SW 1271 (cell line): ENCODE measurements at regions not wholly inside any gene's neighbourhood (a gene's known extent, or its start where the extent isn't known, plus 50 kb on each side); places are given as distances from the start of the nearest gene placed in this dataset.
"Not testable (repeated sequence)": the region's sequence is repeated elsewhere in the genome, so short reads cannot be mapped to it uniquely, and the experiment has no call there.

ENCODE experiments used
- DNase-seq, 2 experiments: peaks; one replicate each; lab custom pipeline; 2025; lab: John Stamatoyannopoulos, UW

DNA sequence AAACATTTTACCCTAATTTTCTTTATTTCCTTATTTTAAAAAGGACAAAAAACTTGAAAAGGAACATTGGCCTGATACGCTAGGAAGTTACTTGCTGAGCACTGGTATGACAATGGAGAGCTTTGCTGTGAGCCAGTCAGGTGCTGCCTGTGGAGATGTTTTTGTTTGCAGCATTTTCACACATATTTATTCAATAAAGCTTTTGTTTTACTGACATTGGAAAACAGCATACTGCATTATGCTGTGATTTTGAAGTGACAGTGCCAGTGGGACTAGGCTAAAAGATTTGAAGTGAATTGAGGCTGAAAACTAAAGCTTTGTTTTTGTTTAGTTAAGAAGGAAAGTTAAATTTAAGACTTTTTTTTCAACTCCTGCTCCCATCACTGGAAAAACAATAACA, 470.7 kb upstream of the ZEB2 start:
- no peak for DNase-seq

DNA sequence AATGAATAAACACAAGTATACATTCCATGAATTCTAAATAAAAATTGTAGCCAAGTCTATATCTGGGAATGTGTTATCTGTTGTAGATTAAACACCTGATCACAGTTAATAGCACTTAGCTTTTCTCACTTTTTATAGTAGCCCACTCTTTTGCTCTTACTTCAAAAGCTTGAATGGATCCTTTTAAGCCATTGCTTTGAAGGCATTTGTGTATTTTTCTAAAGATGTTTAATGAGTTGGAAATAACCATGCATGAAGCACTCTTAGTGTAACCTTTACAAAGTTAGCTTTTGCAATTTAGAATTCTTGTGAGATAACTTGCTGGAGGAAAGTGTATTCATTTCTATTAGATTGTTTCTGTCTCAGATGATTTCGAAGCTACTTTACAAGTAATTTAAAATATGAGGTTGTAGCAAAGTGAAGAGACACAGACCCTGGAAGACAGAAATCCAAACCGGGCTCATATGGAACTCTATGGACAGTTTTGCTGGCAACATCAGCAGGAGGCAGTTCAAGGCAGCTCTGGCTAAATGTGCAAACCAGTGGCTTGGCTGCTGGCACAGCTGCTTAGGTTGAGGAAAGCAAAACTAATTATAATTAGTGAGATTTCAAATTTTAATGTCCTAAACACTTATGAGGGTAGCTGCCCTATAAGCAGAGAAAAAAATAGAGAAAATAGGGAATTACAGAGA, 469.8 kb upstream of the ZEB2 start:
- DNase-seq, result no peak

DNA sequence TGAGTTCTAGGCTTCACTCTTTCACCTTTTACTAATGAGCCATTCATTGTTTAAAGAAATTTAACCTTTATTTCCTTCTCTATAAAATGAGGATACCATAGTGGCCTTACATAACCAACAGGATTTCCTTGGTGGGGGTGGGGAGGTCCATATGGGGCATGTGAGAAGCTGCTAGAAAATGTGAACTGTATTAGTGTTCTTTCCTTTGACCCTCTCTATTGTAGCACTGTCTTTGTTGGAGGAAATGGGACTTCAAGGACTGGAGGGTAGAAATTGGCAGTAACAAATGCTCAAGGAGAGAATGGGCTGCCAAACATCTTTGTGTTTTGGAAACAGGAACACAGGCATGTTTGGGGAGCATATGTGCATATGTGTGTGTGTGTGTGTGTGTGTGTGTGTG, 468.7 kb upstream of the ZEB2 start:
- DNase-seq, result no peak

DNA sequence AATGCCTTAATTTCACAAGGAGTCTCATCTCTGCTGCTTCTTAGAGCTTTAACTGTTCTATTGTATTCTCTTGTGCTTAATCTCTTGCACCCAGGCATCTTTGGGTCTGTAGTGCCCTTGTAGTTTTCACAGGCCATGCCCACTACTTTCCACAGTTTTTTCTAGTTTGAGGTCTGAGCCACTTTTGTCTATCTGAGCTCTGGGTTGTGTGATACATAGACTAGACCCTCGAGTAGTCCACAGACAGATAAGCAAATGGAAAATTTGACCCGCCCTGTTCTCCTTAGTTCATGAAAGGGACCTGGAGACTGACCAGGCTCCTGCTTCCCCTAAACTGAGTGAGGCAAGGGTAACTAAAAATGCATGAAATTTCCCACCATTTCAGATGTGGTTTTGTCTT, 466.8 kb upstream of the ZEB2 start:
- no peak for DNase-seq

DNA sequence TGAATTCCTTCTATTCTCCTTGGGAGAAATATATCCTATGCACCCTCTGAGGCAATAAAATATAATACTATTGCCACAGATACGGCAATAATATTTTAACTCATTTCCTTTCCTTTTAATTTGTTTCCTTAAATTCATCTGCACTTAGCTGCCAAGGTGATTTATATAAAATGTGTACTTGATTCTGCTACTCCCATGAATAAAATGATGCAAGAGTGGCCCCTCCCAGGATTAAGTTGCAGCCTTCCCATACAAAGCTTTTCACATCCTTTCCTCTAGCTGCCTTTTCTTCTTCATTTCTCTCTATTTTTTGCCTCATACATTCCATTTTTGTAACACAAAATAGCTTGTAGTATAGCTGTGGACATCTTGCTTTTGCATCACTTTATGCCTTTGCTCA, 464.1 kb upstream of the ZEB2 start:
- DNase-seq, result no peak

DNA sequence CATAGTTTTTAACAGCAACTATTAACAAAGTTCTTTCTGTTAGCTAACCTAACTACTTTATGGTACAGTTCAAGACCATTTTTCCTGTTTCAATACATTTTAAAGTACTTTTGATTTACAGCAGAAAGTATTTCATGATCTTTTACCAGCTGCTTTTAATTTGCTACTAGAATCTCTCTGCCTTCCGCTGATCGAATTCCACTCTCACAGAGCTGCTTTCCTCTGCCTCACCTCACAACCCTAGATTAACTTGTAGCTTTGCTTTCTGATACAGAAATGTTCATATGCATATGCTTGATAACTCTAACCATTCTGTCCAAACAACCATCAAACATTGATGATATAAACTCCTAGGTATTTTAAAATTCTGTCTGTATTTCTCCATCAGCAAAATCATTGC, 463.2 kb upstream of the ZEB2 start:
- DNase-seq, result no peak

DNA sequence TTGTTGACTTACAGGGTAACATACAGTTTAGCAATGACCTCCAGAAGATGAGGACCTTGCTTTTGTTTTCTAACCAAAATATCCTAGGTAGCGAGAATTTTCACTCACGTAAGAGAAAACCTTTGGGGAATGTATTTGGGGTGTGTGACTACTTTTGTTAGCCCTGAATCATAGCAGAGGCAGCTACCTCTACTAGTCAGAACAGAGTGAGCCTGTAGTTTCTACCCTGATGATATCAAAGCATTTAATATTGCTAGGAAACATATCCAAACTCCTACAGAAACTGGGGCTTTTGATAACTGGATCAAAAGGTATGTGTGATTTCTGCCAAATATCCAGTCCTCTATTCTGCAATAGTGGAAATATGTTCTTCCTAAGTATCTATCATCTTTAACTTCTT, 462.6 kb upstream of the ZEB2 start:
- no peak for DNase-seq

DNA sequence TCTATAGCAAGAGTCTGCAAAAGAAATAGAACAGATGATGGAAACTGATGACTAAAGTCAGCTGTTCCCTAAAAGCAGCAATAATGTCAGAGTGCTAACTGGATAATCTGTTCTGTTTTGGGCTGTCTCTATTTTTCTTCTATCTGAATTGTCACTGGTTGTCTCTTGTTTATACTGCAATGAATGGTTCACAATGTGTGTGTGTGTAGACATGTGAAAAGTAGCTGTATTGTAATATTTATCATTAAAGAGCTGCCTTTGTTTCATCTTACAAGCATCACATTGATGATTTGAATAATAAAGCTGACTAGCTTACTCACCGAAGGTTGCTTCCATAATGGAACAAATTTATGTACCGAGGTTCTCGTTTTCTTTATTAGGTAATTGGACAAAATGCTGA, 456.0 kb upstream of the ZEB2 start:
- DNase-seq, result no peak

DNA sequence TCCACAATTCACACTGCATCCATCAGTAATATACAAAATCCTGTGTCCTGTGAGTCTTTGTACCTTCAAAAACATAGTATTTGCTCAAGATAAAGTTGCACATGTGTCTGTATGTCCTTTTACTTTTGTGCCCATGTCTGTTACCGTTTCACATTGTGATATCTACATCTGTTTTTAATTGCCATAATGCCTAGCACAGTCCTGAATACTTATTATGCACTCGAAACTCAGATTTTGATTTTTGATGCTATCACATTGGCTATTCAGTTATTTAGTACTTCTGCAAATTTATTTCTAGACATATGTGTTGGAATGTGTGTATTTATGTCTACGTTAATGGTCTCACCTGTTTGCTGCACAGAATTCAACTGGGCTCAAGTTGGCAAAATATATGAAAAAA, 452.8 kb upstream of the ZEB2 start:
- no peak for DNase-seq

DNA sequence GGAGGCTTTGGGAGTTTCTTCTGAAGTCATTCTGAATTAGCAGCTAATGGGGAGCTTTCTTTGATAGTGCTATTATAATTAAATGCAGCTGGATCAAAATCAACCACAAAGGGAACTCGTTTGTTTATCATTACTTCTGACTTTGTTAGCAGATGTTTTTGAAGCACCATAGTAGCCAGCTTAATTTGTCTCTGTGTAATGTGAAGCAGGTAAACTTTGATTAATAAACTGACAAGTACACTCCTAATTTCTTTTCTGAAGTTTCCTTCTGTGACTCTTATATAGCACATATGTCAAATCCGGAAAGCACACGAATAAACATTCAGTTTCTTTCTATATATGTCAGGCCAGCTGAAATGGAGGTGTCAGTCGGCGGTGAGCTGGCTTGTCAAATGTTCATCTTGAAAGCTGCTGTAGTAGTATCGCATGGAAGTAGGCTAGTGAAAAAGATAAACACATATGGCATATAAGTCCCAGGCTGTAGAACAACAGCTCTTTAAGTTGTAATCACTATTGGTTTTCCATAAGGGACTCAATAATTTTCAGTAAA, 451.9 kb upstream of the ZEB2 start:
- DNase-seq, result no peak

DNA sequence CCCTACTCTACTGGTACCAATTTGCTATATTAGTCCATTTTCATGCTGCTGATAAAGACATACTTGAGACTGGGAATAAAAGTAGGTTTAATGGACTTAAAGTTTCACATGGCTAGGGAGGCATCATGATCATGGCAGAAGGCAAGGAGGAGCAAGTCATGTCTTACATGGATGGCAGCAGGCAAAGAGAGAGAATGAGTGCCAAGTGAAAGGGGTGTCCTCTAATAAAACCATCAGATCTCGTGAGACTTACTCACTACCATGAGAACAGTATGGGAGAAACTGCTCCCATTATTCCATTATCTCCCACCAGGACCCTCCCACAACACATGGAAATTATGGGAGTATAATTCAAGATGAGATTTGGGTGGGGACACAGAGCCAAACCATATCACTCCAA, 450.5 kb upstream of the ZEB2 start:
- not testable (repeated sequence) for DNase-seq

DNA sequence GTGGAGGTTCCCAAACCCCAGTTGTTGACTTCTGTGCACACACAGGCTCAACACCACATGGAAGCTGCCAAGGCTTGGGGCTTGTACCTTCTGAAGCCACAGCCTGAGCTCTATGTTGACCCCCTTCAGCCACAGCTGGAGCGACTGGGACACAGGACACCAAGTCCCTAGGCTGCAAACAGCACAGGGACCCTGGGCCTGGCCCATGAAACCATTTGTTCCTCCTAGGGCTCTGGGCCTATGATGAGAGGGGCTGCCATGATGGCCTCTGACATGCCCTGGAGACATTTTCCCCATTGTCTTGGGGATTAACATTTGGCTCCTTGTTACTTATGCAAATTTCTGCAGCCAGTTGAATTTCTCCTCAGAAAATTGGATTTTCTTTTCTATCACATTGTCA, 449.6 kb upstream of the ZEB2 start:
- DNase-seq, result not testable (repeated sequence)

DNA sequence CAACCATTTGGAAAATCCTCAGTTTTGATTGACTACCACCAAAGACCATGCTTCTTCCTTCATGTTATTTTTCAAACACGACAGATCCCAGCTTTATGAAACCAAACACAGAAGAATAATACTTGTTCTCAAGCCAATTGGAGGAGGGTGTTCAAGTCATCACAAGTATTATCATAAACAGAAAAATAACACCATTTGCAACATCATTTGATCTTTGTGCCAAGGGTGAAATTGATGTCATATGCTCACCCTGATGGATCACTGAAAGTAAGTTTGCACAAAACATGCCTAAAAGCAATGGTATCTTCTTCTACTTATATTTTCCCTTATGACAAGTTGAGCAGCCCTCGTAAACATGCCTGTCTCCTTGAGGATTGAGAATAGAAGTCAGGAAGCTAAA, 448.0 kb upstream of the ZEB2 start:
- DNase-seq, result no peak

DNA sequence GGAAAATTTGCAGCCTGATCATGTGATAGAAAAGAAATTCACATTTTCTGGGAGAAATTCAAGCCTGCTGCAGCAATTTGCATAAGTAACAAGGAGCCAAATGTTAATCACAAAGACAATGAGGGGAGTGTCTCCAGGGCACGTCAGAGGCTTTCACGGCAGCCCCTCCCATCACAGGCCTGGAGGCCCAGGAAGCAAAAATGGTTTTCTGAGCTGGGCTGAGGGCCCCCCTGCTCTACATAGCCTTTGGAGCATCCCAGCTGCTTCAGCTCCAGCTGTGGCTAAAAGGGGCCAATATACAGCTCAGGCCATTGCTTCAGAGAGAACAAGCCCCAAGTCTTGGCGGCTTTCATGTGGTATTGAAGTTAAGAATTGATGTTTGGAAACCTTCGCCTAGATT, 445.3 kb upstream of the ZEB2 start:
- DNase-seq, result no peak

DNA sequence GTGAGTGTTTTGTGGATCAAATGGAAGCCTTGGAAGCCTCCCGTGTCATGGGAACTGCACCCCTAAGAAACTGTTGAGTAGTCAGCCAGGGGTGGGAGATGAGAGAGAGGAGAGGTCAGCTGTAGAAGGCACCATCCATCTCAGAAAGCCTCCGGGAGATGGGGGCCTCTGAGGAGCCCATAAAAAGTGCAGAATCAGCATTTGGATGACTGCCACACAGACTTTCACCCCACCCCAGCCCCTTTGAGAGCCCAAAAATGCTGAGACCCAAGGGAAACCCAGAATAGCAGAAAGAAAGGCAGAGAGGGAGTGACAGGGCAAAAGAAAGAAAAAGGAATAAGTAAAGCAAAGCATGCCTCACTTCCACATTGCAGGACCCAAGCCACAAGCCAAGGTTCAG, 443.1 kb upstream of the ZEB2 start:
- DNase-seq, result no peak

DNA sequence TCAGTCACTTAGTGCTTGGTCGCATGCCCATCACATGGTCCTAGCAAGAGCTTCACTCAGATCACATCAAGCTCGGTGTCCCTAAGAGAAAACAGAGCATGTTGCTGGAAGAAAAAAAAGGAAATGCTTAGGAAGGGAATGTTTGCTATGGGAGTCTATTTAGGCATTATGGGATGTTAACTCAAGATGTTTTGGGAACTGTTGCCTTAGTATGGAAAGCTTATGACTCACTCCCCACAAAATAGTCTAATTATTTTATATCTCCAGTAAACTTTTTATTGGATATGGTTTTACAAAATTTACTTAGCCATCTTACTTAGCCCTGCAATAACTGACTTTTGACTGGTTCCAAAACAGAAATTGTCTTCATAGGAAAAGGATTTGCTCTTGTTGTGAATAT, 439.5 kb upstream of the ZEB2 start:
- DNase-seq, result no peak

DNA sequence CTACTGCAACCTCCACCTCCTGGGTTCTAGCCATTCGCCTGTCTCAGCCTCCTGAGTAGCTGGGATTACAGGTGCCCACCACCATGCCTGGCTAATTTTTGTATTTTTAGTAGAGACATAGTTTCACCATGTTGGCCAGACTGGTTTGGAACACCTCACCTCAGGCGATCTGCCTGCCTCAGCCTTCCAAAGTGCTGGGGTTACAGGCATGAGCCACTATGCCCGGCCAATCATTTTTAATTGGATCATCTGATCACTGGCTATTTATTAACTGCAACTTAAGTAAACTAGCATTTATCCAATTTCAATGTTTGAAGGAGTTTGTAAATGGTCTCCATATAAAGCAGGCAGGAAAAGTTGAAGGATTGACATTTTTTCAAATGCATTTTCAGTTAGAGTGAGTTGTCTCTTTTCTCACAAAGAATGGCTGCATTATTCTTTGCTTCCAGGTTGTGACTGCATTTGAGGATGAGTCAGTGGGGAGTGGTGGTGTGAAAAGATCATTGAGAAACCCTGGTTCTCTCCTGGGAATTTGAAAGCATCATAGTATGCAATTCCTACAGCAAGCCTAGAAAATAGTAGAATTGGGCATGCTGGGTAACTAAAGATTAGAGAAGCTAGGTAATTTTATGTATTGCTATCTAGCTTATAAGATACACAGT, 431.1 kb upstream of the ZEB2 start:
- peak; percentile 10 to 27 for DNase-seq

DNA sequence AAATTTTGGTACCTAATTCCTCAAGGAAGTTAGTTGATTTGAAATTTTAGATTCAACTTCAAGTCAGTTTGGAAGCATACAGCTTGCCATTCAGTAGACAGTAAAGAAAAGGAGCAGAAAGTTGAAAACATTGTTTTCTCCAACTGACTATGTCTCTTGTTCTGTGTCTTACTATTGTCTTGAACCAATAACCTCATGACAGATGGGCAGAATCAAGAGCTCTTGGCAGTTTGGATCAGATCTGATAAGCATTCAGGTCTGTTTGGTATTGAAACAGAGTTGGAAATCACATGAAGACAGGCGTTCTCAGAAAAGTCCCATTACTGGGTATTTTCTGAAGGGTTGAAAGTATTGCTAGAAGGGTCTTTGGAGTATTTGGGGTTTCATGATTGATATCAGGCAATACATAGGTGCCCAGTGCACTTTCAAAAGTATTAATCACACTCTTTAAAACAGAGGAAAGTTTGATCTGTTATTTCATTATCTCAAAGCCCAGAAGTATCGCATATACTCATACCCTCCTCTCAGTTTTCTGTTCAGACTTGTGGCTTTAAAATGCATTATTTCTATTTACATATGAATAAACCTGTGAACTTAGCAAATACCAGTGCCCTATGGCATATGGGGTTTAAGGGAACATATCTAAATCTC, 428.4 kb upstream of the ZEB2 start:
- DNase-seq, result no peak

DNA sequence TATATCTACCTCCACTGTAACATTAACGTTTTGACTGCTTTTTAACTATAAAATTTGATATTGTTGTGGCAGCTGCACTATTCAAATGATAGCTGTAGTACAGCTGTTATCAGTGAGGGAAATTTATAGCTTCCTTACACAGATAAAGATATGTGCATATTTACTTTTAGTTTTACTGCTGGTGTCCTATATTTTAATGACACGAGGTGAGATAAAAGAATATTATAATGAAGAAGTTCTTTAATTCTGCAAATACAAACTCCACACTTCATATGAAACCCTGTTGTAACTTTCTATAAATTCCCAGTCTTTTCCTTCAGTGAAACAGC, 427.8 kb upstream of the ZEB2 start:
- no peak for DNase-seq

DNA sequence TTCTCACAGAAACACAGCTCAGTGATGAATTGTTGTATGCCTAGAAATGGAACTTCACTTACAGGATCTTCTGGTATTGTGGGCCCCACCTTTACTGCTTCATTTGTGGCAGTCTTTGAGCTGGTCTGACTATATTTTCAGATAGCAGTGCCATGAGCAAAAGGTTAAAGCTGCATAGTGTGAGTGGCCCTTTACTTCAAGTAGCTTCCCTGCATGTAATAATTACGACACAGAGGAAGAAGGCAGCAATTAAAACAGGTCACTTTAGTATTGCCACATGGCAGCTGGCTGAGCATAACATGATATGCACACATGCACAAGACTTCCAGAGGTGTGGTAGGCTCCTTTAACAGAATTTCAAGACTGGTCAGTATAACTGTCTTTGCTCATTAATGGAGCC, 426.3 kb upstream of the ZEB2 start:
- no peak for DNase-seq

DNA sequence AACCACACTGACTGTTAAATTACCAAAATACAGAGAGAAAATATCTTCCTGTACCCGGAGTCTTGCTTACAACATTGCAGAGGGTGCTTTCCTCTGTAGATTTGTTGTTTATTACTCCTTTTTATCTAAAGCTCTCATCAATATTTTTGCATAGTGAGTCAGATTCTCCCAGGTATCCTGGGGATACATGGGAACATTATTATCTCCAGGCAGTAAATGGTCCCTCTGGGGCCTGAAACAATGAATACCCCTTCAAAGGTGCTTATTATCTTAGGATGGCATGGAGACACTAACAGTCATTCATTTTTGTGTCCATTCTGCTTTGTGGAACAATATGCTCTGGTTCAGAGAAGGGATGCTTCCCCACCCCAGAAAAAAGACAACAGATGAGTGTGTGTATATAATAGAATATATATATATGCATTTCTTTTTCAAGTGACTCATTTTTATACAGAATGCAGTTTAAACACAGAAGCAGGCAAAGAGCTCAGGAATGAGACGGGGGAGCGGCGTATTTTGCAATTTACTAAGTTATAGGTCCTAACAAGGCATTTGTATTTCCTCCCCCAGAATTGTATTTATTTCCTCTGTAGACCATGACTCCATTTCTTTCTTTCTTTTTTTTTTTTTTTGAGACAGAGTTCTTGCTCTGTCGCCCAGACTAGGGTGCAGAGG, 424.8 kb upstream of the ZEB2 start:
- DNase-seq, result no peak

DNA sequence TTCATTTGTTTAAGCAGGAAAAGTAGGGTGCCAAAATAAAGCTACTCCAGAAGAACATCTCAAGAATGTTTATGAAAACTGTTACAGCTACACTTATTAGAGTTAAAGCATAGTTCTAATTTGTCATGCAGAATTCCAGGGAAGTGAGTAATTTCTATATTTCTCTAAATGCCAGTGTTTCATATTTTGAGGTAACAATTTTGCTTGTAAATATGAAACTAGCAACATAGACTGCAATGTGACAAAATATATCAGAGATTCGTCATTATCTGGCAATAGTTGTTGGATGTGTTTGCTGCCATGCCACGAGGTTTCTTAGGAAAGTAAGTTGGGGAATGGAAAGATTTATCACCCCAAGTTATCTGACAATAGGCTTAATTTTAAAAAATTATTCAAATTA, 424.1 kb upstream of the ZEB2 start:
- peak in 1 of 2 experiments; percentile 67 for DNase-seq
